Heart left ventricle (tissue), 16 donors: ENCODE measurements at regions not wholly inside any gene's neighbourhood (a gene's known extent, or its start where the extent isn't known, plus 50 kb on each side); places are given as distances from the start of the nearest gene placed in this dataset.

ENCODE experiments used
- ATAC-seq, 4 donors: fragments of 200-7000 bp; cut with Tn5 transposase; one replicate each; pipeline ENCODE4 v1.9.1; 2020 to 2022; ENCODE audit warnings: moderate library complexity in 4 of 4, mild to moderate bottlenecking in 3 of 4, moderate number of reproducible peaks in 1 of 4
- DNase-seq, 5 donors: peaks; one replicate each; pipeline ENCODE4 v3.0.0-alpha.2; 2020
- H3K27ac ChIP-seq, 12 donors: fragments of 200-600 bp; sonication (generic) in 4 of 12; one replicate each; pipeline versions ENCODE4 v1.5.0 to v1.8.0; 2016 to 2022; ENCODE audit warnings: mild to moderate bottlenecking in 2 of 12
- H3K27me3 ChIP-seq, 9 donors: fragments of 200-600 bp; sonication (generic) in 2 of 9; one replicate each; pipeline versions ENCODE4 v1.5.1 to v1.8.0; 2016 to 2022; ENCODE audit warnings: mild to moderate bottlenecking in 3 of 9
- H3K36me3 ChIP-seq, 9 donors: fragments of 200-600 bp; sonication (generic) in 2 of 9; one replicate each; pipeline versions ENCODE4 v1.5.0 to v1.8.0; 2018 to 2022; ENCODE audit warnings: mild to moderate bottlenecking in 2 of 9
- H3K4me1 ChIP-seq, 12 donors: fragments of 200-600 bp; sonication (generic) in 4 of 12; one replicate each; pipeline versions ENCODE4 v1.5.0 to v1.8.0; 2016 to 2022; ENCODE audit warnings: mild to moderate bottlenecking in 3 of 12
- H3K4me3 ChIP-seq, 12 donors: fragments of 200-600 bp; sonication (generic) in 4 of 12; one replicate each; pipeline versions ENCODE4 v1.5.0 to v1.8.0; 2017 to 2022; ENCODE audit warnings: mild to moderate bottlenecking in 9 of 12, moderate library complexity in 4 of 12
- H3K9me3 ChIP-seq, 12 donors: fragments of 200-600 bp; sonication (generic) in 4 of 12; one replicate each; pipeline versions ENCODE4 v1.5.0 to v1.8.0; 2016 to 2022; ENCODE audit warnings: mild to moderate bottlenecking in 1 of 12
- POLR2A ChIP-seq, 2 donors: fragments of 450-650 bp; IDR thresholded peaks; one replicate each; pipeline ENCODE4 v1.6.1; 2017; ENCODE audit warnings: antibody characterized with exemption in 2 of 2, mild to moderate bottlenecking in 2 of 2, moderate library complexity in 2 of 2
- WGBS, 4 donors: extraction: QIAGEN DNeasy Blood & Tissue Kit in 2 of 4; methylation state at CpG; one replicate each; pipeline versions ENCODE4 v1.1.5 to v1.1.7; 2013 to 2018; 5-methylcytosine and 5-hydroxymethylcytosine counted together
- intact Hi-C, 10 donors: fragments of 100-400 bp; cut with DNase I; formaldehyde crosslinking; loops; one replicate each; pipeline versions ENCODE4 v1.11.1 to v1.14.2; 2022
- TF ChIP-seq, protein P1 (sequence below), 12 donors: fragments of 200-600 bp; sonication (generic) in 4 of 12; IDR thresholded peaks; one replicate each; pipeline versions ENCODE4 v1.5.0 to v1.8.0; 2018 to 2022; ENCODE audit warnings: antibody characterized with exemption in 12 of 12, mild to moderate bottlenecking in 5 of 12
- donor health status: ischemic (EF 13 %, LVEDD 7.1; RV severe dilation, severe dysfunction).
- donor health status: healthy with polysubstance abuse.
- donor health status: DM: no; HTN: yes; CAD: no.
- donor health status: DM: no; HTN: no; CAD: no.
- donor health status: ischemic (EF 25% LVEDD 6.9; RV normal size, moderate dysfunction).
- donor health status: ischemic (EF 25% LVEDD 5.7; RV mildly dilated, moderate dysfunction).
- donor health status: healthy.
- donor health status: DM: yes; HTN: yes; CAD: no.
- donor health status: ischemic (EF 35%, LVEDD 5.7; RV mildly dilated, moderate dysfunction).
- donor health status: nonischemic (EF 11% LVEDD 7.7; RV severe dilation, severe dysfunction).
- donor health status: DM: yes; HTN: yes; CAD: no.
- donor health status: PGD.
- donor health status: ischemic (EF 29% LVEDD 5.4; RV normal size, mild dysfunction).
- donor health status: nonischemic (EF 23%, LVEDD 6.1; RV moderate dilation, normal function).

DNA sequence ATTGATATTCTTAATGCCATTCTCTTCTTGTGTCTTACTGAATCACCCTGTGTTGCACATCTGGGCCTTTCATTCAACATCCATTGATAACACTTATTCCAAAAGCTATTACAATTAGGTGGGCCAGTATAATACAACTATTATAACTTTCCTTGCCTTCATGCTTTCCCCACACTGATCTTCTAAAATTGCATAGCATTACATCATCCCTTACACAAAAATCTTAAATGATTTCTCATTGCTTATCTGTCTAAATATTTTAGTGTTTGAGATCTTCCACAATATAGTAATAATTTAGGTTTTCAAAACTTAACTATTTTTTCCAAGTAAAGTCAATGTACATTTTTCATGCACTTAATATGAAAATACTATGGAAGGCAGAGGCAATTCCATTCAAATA is 1634.1 kb downstream of the PLA2G4A start:
- no peak overlapping the region for H3K27ac ChIP-seq
- ATAC-seq = no peak
- TF ChIP-seq, protein P1, sequence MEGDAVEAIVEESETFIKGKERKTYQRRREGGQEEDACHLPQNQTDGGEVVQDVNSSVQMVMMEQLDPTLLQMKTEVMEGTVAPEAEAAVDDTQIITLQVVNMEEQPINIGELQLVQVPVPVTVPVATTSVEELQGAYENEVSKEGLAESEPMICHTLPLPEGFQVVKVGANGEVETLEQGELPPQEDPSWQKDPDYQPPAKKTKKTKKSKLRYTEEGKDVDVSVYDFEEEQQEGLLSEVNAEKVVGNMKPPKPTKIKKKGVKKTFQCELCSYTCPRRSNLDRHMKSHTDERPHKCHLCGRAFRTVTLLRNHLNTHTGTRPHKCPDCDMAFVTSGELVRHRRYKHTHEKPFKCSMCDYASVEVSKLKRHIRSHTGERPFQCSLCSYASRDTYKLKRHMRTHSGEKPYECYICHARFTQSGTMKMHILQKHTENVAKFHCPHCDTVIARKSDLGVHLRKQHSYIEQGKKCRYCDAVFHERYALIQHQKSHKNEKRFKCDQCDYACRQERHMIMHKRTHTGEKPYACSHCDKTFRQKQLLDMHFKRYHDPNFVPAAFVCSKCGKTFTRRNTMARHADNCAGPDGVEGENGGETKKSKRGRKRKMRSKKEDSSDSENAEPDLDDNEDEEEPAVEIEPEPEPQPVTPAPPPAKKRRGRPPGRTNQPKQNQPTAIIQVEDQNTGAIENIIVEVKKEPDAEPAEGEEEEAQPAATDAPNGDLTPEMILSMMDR (IDR thresholded peaks at IDR 0.05) = no peak
- no peak for TF ChIP-seq POLR2A (IDR thresholded peaks at IDR 0.05)
- H3K27me3 ChIP-seq = no peaks in the 10 kb centered on the region
- no peaks in the 10 kb centered on the region for H3K36me3 ChIP-seq
- no peaks in the 10 kb centered on the region for H3K4me1 ChIP-seq
- H3K9me3 ChIP-seq = no peaks in the 10 kb centered on the region
- intact Hi-C loops = no loop called here
- H3K4me3 ChIP-seq = no peak overlapping the region
- DNase-seq = no peak

DNA sequence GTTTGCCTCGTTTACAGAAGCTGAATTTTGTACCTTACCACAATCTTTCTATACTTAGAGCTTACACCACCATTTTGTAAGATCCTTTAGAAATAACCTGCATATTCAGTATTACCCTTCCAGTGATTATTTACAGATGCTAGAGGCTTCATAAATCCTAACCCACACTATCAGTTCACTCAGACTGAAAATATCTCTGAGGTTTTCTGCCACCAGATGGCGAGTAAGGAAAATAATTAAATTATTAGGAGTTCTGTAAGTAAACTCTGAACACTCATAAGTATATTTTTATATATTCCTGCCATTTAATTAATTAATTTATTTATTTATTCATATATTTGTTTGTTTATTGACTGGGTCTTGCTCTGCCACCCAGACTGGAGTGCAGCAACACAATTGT is 1635.2 kb downstream of the PLA2G4A start:
- WGBS, 4 donors = 65 to 77% (median 71%) methylated on average over 2 of the region's 2 CpGs
- H3K4me1 ChIP-seq = no peaks in the 10 kb centered on the region
- no peak overlapping the region for H3K27ac ChIP-seq
- intact Hi-C loops = no loop called here
- H3K36me3 ChIP-seq = no peaks in the 10 kb centered on the region
- H3K9me3 ChIP-seq = peaks cover 0 to 3% (median 0%) of the 10 kb centered on the region in 12 donors
- no peak overlapping the region for H3K4me3 ChIP-seq
- no peak for DNase-seq
- no peak for ATAC-seq
- TF ChIP-seq POLR2A (IDR thresholded peaks at IDR 0.05) = no peak
- TF ChIP-seq, protein P1 (IDR thresholded peaks at IDR 0.05) = no peak
- H3K27me3 ChIP-seq = no peaks in the 10 kb centered on the region

DNA sequence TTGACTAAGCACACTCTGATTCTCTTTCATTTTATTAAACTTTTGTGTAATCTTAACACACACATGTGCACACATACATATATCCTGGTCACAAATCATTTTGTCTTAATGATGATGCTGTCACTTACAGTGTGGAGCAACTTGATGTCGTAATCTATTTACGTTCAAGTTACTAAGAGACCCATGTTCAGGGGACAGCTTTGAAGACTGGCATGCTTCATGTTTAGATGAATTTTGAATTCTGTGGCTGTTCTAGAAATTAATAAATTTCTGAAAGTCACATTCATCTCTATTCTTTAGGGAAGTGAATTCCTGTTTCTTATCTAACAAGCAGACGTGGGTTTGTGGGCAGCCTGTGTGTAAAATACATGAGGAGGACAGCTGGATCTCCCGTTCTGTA is 1637.8 kb downstream of the PLA2G4A start:
- intact Hi-C loops = no loop called here
- no peaks in the 10 kb centered on the region for H3K27me3 ChIP-seq
- no peak overlapping the region for H3K27ac ChIP-seq
- no peaks in the 10 kb centered on the region for H3K36me3 ChIP-seq
- peaks cover 0 to 3% (median 0%) of the 10 kb centered on the region in 12 donors for H3K9me3 ChIP-seq
- H3K4me1 ChIP-seq = no peaks in the 10 kb centered on the region
- TF ChIP-seq POLR2A (IDR thresholded peaks at IDR 0.05) = no peak
- TF ChIP-seq, protein P1 (IDR thresholded peaks at IDR 0.05) = no peak
- no peak for ATAC-seq
- 45 to 74% (median 60%) methylated on average over 4 of the region's 4 CpGs for WGBS, 4 donors
- H3K4me3 ChIP-seq = no peak overlapping the region
- DNase-seq = no peak

DNA sequence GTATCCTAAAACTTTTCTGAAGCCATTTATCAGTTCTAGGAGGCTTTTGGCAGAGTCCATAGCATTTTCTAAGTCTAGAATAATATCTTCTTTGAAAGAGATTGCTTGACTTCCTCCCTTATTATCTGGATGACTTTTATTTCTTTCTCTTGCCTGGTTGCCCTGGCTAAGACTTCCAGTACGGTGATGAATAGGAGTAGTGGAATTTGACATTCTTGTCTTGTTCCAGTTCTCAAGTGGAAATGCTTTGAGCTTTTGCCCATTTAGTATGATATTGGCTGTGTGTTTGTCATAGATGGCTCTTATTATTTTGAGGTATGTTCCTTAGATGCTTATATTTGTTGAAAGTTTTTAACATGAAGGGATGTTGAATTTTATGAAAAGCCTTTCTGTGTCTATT is 1647.9 kb downstream of the PLA2G4A start:
- Histone ChIP-seq H3K9me3 (no peaks in the 10 kb centered on the region), H3K27me3 (no peaks in the 10 kb centered on the region), H3K27ac (no peak overlapping the region), H3K4me1 (no peaks in the 10 kb centered on the region), H3K4me3 (no peak overlapping the region), H3K36me3 (no peaks in the 10 kb centered on the region)
- intact Hi-C loops = no loop called here
- ATAC-seq = no peak
- WGBS, 4 donors = 52 to 73% (median 69%) methylated on average over 1 of the region's 1 CpG
- TF ChIP-seq, protein P1 (IDR thresholded peaks at IDR 0.05) = no peak
- no peak for TF ChIP-seq POLR2A (IDR thresholded peaks at IDR 0.05)
- DNase-seq = no peak
